ENCODE measurements at regions not wholly inside any gene's neighbourhood (a gene's known extent, or its start where the extent isn't known, plus 50 kb on each side); places are given as distances from the start of the nearest gene placed in this dataset.

DNA sequence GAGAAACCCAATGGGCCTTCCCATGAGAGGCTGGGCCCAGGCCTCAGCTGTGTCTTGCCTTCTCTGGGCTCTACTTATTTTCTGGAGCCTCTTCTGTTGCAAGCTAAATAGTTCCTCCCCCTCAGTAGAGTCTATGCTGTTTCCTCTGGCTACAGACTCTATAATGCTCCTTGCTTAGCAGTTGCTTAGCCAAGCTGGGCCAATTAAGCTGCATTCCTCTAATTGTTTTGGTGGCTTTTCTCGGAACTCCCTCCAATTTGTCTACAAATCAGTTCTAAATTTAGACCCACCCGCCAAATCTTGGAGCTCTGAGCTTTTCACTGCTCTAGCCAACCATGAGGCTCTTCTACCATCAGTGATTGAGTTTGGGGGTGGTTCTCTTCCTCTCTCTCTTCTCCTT is 302.7 kb upstream of the ASIC2 start:
- Histone ChIP-seq H3K27me3 (ENCODE audit: insufficient read depth, insufficient read length) (no peaks in the 10 kb centered on the region), H3K4me3 (ENCODE audit: insufficient read length, low read depth) (no peak overlapping the region), H3K9me3 (ENCODE audit: insufficient read depth, low read length) (no peaks in the 10 kb centered on the region), H3K36me3 (ENCODE audit: insufficient read depth, insufficient read length, low read length) (no peaks in the 10 kb centered on the region), H3K4me1 (ENCODE audit: insufficient read depth, insufficient read length) (no peaks in the 10 kb centered on the region), H3K9ac (ENCODE audit: insufficient read length, low read depth) (no peak overlapping the region)
- no peak for TF ChIP-seq YY1 (IDR thresholded peaks at IDR 0.05; ENCODE audit: insufficient read depth, insufficient read length)
- TF ChIP-seq SUZ12 (IDR thresholded peaks at IDR 0.05; ENCODE audit: extremely low read depth, insufficient read depth, insufficient read length): no peak
- no peak for TF ChIP-seq ZNF274 (IDR thresholded peaks at IDR 0.05; ENCODE audit: low read depth, low read length)
- no peak for DNase-seq (ENCODE audit: low read depth, low spot score)

- Histone ChIP-seq H3K9ac (ENCODE audit: insufficient read length, low read depth) (no peak overlapping the region), H3K27me3 (ENCODE audit: insufficient read depth, insufficient read length) (no peaks in the 10 kb centered on the region), H3K9me3 (ENCODE audit: insufficient read depth, low read length) (no peaks in the 10 kb centered on the region), H3K4me3 (ENCODE audit: insufficient read length, low read depth) (no peak overlapping the region), H3K4me1 (ENCODE audit: insufficient read depth, insufficient read length) (no peaks in the 10 kb centered on the region), H3K36me3 (ENCODE audit: insufficient read depth, insufficient read length, low read length) (no peaks in the 10 kb centered on the region)
- no peak for TF ChIP-seq SUZ12 (IDR thresholded peaks at IDR 0.05; ENCODE audit: extremely low read depth, insufficient read depth, insufficient read length)
- no peak for DNase-seq (ENCODE audit: low read depth, low spot score)
Measured at GRCh38 chr17:33596899-33597298, 303.8 kb upstream of the ASIC2 start.

DNA sequence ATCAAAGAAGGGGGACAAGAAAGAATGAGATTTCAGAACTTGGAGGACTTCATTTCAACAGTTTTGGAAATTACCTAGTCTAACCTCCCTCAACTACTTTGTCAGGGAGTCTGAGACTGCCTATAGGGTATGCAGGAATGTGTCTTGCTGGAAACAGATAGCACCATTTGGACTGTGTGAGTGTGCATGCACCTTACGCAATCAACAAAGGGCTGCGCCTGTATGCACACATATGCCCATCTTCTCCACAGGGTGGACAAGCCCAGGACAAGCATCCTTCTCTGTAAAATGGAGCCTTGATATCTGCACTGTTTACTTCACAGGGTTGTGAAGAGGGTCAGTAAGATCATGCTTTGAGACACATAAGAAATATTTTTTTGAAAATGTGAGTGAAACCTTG is 305.7 kb upstream of the ASIC2 start:
- TF ChIP-seq ZNF274 (IDR thresholded peaks at IDR 0.05; ENCODE audit: low read depth, low read length) (no peak), SUZ12 (IDR thresholded peaks at IDR 0.05; ENCODE audit: extremely low read depth, insufficient read depth, insufficient read length) (no peak), YY1 (IDR thresholded peaks at IDR 0.05; ENCODE audit: insufficient read depth, insufficient read length) (no peak)

GRCh38 chr17:33602981-33603380 is 309.9 kb upstream of the ASIC2 start:
- no peaks in the 10 kb centered on the region for H3K4me1 ChIP-seq (ENCODE audit: insufficient read depth, insufficient read length)
- no peak overlapping the region for H3K9ac ChIP-seq (ENCODE audit: insufficient read length, low read depth)
- TF ChIP-seq YY1 (IDR thresholded peaks at IDR 0.05; ENCODE audit: insufficient read depth, insufficient read length) (no peak), SUZ12 (IDR thresholded peaks at IDR 0.05; ENCODE audit: extremely low read depth, insufficient read depth, insufficient read length) (no peak), ZNF274 (IDR thresholded peaks at IDR 0.05; ENCODE audit: low read depth, low read length) (no peak)
- H3K9me3 ChIP-seq (ENCODE audit: insufficient read depth, low read length): no peaks in the 10 kb centered on the region
- H3K36me3 ChIP-seq (ENCODE audit: insufficient read depth, insufficient read length, low read length): no peaks in the 10 kb centered on the region
- H3K4me3 ChIP-seq (ENCODE audit: insufficient read length, low read depth): no peak overlapping the region
- DNase-seq (ENCODE audit: low read depth, low spot score): peak; percentile 32
- no peaks in the 10 kb centered on the region for H3K27me3 ChIP-seq (ENCODE audit: insufficient read depth, insufficient read length)

More for the DNA sequence above, 305.7 kb upstream of the ASIC2 start:
- H3K9me3 ChIP-seq (ENCODE audit: insufficient read depth, low read length): no peaks in the 10 kb centered on the region
- no peaks in the 10 kb centered on the region for H3K27me3 ChIP-seq (ENCODE audit: insufficient read depth, insufficient read length)
- no peaks in the 10 kb centered on the region for H3K4me1 ChIP-seq (ENCODE audit: insufficient read depth, insufficient read length)
- no peak for DNase-seq (ENCODE audit: low read depth, low spot score)
- H3K9ac ChIP-seq (ENCODE audit: insufficient read length, low read depth): no peak overlapping the region
- H3K4me3 ChIP-seq (ENCODE audit: insufficient read length, low read depth): no peak overlapping the region
- H3K36me3 ChIP-seq (ENCODE audit: insufficient read depth, insufficient read length, low read length): no peaks in the 10 kb centered on the region

GRCh38 chr17:33603789-33604188 is 310.7 kb upstream of the ASIC2 start:
- TF ChIP-seq YY1 (IDR thresholded peaks at IDR 0.05; ENCODE audit: insufficient read depth, insufficient read length): no peak
- no peak for TF ChIP-seq SUZ12 (IDR thresholded peaks at IDR 0.05; ENCODE audit: extremely low read depth, insufficient read depth, insufficient read length)
- no peak for TF ChIP-seq ZNF274 (IDR thresholded peaks at IDR 0.05; ENCODE audit: low read depth, low read length)
- H3K4me1 ChIP-seq (ENCODE audit: insufficient read depth, insufficient read length): no peaks in the 10 kb centered on the region
- H3K9me3 ChIP-seq (ENCODE audit: insufficient read depth, low read length): no peaks in the 10 kb centered on the region
- H3K27me3 ChIP-seq (ENCODE audit: insufficient read depth, insufficient read length): no peaks in the 10 kb centered on the region
- DNase-seq (ENCODE audit: low read depth, low spot score): no peak
- H3K4me3 ChIP-seq (ENCODE audit: insufficient read length, low read depth): no peak overlapping the region
- no peak overlapping the region for H3K9ac ChIP-seq (ENCODE audit: insufficient read length, low read depth)
- no peaks in the 10 kb centered on the region for H3K36me3 ChIP-seq (ENCODE audit: insufficient read depth, insufficient read length, low read length)

GRCh38 chr17:33611532-33611931 is 318.4 kb upstream of the ASIC2 start:
- TF ChIP-seq YY1 (IDR thresholded peaks at IDR 0.05; ENCODE audit: insufficient read depth, insufficient read length): no peak
- TF ChIP-seq SUZ12 (IDR thresholded peaks at IDR 0.05; ENCODE audit: extremely low read depth, insufficient read depth, insufficient read length): no peak
- TF ChIP-seq ZNF274 (IDR thresholded peaks at IDR 0.05; ENCODE audit: low read depth, low read length): no peak
- Histone ChIP-seq H3K9me3 (ENCODE audit: insufficient read depth, low read length) (no peaks in the 10 kb centered on the region), H3K36me3 (ENCODE audit: insufficient read depth, insufficient read length, low read length) (no peaks in the 10 kb centered on the region), H3K9ac (ENCODE audit: insufficient read length, low read depth) (no peak overlapping the region), H3K27me3 (ENCODE audit: insufficient read depth, insufficient read length) (no peaks in the 10 kb centered on the region), H3K4me1 (ENCODE audit: insufficient read depth, insufficient read length) (no peaks in the 10 kb centered on the region), H3K4me3 (ENCODE audit: insufficient read length, low read depth) (no peak overlapping the region)
- no peak for DNase-seq (ENCODE audit: low read depth, low spot score)

- no peak overlapping the region for H3K9ac ChIP-seq (ENCODE audit: insufficient read length, low read depth)
- DNase-seq (ENCODE audit: low read depth, low spot score): no peak
- no peak overlapping the region for H3K4me3 ChIP-seq (ENCODE audit: insufficient read length, low read depth)
- no peaks in the 10 kb centered on the region for H3K36me3 ChIP-seq (ENCODE audit: insufficient read depth, insufficient read length, low read length)
- TF ChIP-seq YY1 (IDR thresholded peaks at IDR 0.05; ENCODE audit: insufficient read depth, insufficient read length): no peak
- no peak for TF ChIP-seq SUZ12 (IDR thresholded peaks at IDR 0.05; ENCODE audit: extremely low read depth, insufficient read depth, insufficient read length)
- TF ChIP-seq ZNF274 (IDR thresholded peaks at IDR 0.05; ENCODE audit: low read depth, low read length): no peak
- no peaks in the 10 kb centered on the region for H3K9me3 ChIP-seq (ENCODE audit: insufficient read depth, low read length)
- H3K4me1 ChIP-seq (ENCODE audit: insufficient read depth, insufficient read length): no peaks in the 10 kb centered on the region
- no peaks in the 10 kb centered on the region for H3K27me3 ChIP-seq (ENCODE audit: insufficient read depth, insufficient read length)
Measured at GRCh38 chr17:33615861-33616260, 322.8 kb upstream of the ASIC2 start.

- no peaks in the 10 kb centered on the region for H3K4me1 ChIP-seq (ENCODE audit: insufficient read depth, insufficient read length)
- no peak overlapping the region for H3K4me3 ChIP-seq (ENCODE audit: insufficient read length, low read depth)
- TF ChIP-seq ZNF274 (IDR thresholded peaks at IDR 0.05; ENCODE audit: low read depth, low read length) (no peak), YY1 (IDR thresholded peaks at IDR 0.05; ENCODE audit: insufficient read depth, insufficient read length) (no peak), SUZ12 (IDR thresholded peaks at IDR 0.05; ENCODE audit: extremely low read depth, insufficient read depth, insufficient read length) (no peak)
- H3K36me3 ChIP-seq (ENCODE audit: insufficient read depth, insufficient read length, low read length): no peaks in the 10 kb centered on the region
- no peak for DNase-seq (ENCODE audit: low read depth, low spot score)
- H3K27me3 ChIP-seq (ENCODE audit: insufficient read depth, insufficient read length): no peaks in the 10 kb centered on the region
- no peaks in the 10 kb centered on the region for H3K9me3 ChIP-seq (ENCODE audit: insufficient read depth, low read length)
- H3K9ac ChIP-seq (ENCODE audit: insufficient read length, low read depth): no peak overlapping the region
Measured at GRCh38 chr17:33623841-33624240, 330.7 kb upstream of the ASIC2 start.
